Esophagus squamous epithelium (tissue), 4 donors: ENCODE measurements at regions not wholly inside any gene's neighbourhood (a gene's known extent, or its start where the extent isn't known, plus 50 kb on each side); places are given as distances from the start of the nearest gene placed in this dataset.
"Not testable (repeated sequence)": the region's sequence is repeated elsewhere in the genome, so short reads cannot be mapped to it uniquely, and the experiment has no call there.

ENCODE experiments used
- POLR2A ChIP-seq, 4 donors: fragments of 450-650 bp; IDR thresholded peaks; one replicate each; pipeline ENCODE4 v1.6.1; 2017; ENCODE audit warnings: antibody characterized with exemption in 4 of 4, mild to moderate bottlenecking in 4 of 4, moderate library complexity in 3 of 4
- TF ChIP-seq, protein P1 (sequence below), 6 experiments: fragments of 450-650 bp in 4 of 6; fragments of 200-600 bp in 2 of 6; sonication (generic) in 2 of 6; IDR thresholded peaks; one replicate each; pipeline ENCODE4 v1.5.1; 2016 to 2019; ENCODE audit warnings: antibody characterized with exemption in 6 of 6, mild to moderate bottlenecking in 4 of 6, moderate library complexity in 4 of 6

DNA sequence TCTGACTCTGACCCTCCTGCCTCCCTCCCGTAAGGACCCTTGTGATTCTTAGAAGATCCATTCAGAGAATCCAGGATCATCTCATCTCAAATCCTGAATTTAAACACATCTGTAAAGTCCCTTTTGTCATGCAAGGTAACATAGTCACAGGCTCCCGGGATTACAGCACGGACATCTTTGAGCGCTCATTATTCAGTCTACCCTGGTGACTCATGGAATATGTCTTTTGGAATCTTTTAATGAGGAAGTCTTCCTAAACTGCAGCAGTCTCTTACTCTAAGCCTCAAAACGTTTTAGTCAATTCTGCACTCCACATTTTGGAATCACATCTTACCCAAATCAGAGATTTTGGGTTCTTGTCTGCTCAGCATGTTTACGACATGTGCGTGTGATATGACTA lies 198.5 kb upstream of the IRF2BP2 start:
- TF ChIP-seq, protein P1, sequence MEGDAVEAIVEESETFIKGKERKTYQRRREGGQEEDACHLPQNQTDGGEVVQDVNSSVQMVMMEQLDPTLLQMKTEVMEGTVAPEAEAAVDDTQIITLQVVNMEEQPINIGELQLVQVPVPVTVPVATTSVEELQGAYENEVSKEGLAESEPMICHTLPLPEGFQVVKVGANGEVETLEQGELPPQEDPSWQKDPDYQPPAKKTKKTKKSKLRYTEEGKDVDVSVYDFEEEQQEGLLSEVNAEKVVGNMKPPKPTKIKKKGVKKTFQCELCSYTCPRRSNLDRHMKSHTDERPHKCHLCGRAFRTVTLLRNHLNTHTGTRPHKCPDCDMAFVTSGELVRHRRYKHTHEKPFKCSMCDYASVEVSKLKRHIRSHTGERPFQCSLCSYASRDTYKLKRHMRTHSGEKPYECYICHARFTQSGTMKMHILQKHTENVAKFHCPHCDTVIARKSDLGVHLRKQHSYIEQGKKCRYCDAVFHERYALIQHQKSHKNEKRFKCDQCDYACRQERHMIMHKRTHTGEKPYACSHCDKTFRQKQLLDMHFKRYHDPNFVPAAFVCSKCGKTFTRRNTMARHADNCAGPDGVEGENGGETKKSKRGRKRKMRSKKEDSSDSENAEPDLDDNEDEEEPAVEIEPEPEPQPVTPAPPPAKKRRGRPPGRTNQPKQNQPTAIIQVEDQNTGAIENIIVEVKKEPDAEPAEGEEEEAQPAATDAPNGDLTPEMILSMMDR (IDR thresholded peaks at IDR 0.05) = not testable (repeated sequence)
- TF ChIP-seq POLR2A (IDR thresholded peaks at IDR 0.05) = not testable (repeated sequence)
